ENCODE measurements at regions not wholly inside any gene's neighbourhood (a gene's known extent, or its start where the extent isn't known, plus 50 kb on each side); places are given as distances from the start of the nearest gene placed in this dataset.

DNA sequence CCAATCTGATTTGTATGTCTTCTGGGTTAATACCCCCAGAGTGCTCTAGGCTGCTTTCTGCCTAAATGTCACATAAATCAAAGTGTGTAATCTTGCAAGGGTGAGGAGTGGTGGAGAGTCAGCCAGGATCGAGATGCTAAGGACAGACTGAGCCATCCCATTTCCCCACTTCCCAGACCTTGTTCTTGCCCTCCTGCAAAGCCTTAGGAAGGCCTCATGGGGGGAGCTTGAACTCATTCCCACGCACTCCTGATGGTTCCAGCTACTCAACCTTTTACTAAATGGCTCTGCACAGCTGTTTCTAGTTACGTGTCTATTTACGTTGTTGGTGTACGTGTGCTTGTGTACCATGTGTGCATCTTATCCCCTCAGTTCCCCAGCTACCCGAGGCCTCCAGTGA, 423.6 kb upstream of the TNP1 start:
- no peak overlapping the region for H3K27ac Mint-ChIP-seq (ENCODE audit: unreplicated experiment)
- no peak for DNase-seq
- peaks cover 2% of the 10 kb centered on the region for H3K9me3 Mint-ChIP-seq (ENCODE audit: unreplicated experiment)
- TF ChIP-seq, protein P1, sequence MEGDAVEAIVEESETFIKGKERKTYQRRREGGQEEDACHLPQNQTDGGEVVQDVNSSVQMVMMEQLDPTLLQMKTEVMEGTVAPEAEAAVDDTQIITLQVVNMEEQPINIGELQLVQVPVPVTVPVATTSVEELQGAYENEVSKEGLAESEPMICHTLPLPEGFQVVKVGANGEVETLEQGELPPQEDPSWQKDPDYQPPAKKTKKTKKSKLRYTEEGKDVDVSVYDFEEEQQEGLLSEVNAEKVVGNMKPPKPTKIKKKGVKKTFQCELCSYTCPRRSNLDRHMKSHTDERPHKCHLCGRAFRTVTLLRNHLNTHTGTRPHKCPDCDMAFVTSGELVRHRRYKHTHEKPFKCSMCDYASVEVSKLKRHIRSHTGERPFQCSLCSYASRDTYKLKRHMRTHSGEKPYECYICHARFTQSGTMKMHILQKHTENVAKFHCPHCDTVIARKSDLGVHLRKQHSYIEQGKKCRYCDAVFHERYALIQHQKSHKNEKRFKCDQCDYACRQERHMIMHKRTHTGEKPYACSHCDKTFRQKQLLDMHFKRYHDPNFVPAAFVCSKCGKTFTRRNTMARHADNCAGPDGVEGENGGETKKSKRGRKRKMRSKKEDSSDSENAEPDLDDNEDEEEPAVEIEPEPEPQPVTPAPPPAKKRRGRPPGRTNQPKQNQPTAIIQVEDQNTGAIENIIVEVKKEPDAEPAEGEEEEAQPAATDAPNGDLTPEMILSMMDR (IDR thresholded peaks at IDR 0.05; ENCODE audit: partially characterized antibody, unreplicated experiment) = no peak
- peaks cover 10% of the 10 kb centered on the region for H3K36me3 Mint-ChIP-seq (ENCODE audit: unreplicated experiment)
- peaks cover 8% of the 10 kb centered on the region for H3K4me1 Mint-ChIP-seq (ENCODE audit: low read depth, unreplicated experiment)
- H3K4me3 Mint-ChIP-seq (ENCODE audit: unreplicated experiment) = no peak overlapping the region
- H3K27me3 Mint-ChIP-seq (ENCODE audit: unreplicated experiment) = peaks cover 8% of the 10 kb centered on the region

DNA sequence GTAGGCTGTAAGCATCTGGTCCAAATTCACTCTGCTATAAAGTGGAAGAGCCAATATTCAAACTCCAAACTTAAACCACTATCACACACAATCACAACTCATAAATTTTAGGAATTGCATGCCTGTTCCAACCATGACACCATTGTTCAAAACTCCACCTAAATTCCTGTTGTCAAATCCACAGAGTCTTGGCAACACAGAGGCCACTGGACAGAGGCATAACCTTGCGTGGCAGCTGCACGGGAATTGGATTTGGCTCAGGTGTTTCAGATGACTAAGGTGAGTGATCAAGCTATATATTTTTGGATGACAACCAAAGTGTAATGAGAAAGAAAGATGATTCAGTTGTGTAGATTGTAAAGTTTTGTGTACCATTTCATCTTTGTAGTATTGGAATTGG, 422.7 kb upstream of the TNP1 start:
- H3K27ac Mint-ChIP-seq (ENCODE audit: unreplicated experiment) = no peak overlapping the region
- H3K27me3 Mint-ChIP-seq (ENCODE audit: unreplicated experiment) = peaks cover 8% of the 10 kb centered on the region
- no peak overlapping the region for H3K4me3 Mint-ChIP-seq (ENCODE audit: unreplicated experiment)
- peaks cover 4% of the 10 kb centered on the region for H3K36me3 Mint-ChIP-seq (ENCODE audit: unreplicated experiment)
- H3K9me3 Mint-ChIP-seq (ENCODE audit: unreplicated experiment) = peaks cover 2% of the 10 kb centered on the region
- TF ChIP-seq, protein P1 (IDR thresholded peaks at IDR 0.05; ENCODE audit: partially characterized antibody, unreplicated experiment) = no peak
- DNase-seq = no peak
- peaks cover 8% of the 10 kb centered on the region for H3K4me1 Mint-ChIP-seq (ENCODE audit: low read depth, unreplicated experiment)

DNA sequence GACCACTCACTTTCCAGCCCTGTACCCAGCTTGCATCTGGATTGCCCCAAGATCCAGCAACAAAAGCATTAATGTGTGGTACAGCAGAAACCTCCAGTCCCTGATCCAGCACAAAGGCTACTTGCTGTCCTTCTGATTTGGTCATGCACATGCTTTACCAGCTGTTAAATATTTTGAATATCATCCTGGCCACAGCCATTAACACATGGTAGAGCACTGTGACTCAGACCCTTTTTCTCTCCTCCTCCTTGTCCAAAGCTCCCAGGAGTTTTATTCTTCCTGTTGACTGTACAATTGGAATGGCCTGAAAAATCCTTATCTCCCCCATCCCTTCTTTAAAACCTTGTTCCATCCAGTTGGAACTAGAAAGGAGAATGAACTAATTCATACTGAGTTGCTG, 419.7 kb upstream of the TNP1 start:
- Mint-ChIP-seq H3K9me3 (ENCODE audit: unreplicated experiment) (peaks cover 2% of the 10 kb centered on the region), H3K27ac (ENCODE audit: unreplicated experiment) (no peak overlapping the region), H3K4me1 (ENCODE audit: low read depth, unreplicated experiment) (peaks cover 13% of the 10 kb centered on the region), H3K36me3 (ENCODE audit: unreplicated experiment) (no peaks in the 10 kb centered on the region), H3K27me3 (ENCODE audit: unreplicated experiment) (peaks cover 8% of the 10 kb centered on the region), H3K4me3 (ENCODE audit: unreplicated experiment) (no peak overlapping the region)
- TF ChIP-seq, protein P1 (IDR thresholded peaks at IDR 0.05; ENCODE audit: partially characterized antibody, unreplicated experiment) = no peak
- no peak for DNase-seq

DNA sequence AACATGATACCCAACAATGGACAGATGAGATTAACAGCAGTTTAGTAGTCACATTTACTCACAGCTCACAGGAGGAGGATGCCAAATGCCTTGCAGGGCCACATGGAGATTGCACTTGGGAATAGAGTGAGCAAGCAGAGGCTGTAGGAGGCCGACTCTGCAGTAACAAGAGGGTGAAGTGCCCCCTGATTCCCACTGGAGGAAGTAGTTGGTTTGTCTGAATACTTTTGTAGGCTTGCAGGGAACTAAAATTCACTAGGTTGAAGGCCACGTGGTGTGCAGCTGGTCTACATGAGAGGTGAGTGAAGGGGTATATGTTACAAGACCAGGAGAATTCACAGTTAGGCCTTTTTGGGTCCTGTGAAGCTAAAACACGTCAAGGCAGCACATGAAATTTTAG, 419.3 kb upstream of the TNP1 start:
- H3K27ac Mint-ChIP-seq (ENCODE audit: unreplicated experiment) = no peak overlapping the region
- H3K27me3 Mint-ChIP-seq (ENCODE audit: unreplicated experiment) = peaks cover 8% of the 10 kb centered on the region
- H3K36me3 Mint-ChIP-seq (ENCODE audit: unreplicated experiment) = no peaks in the 10 kb centered on the region
- peaks cover 13% of the 10 kb centered on the region for H3K4me1 Mint-ChIP-seq (ENCODE audit: low read depth, unreplicated experiment)
- H3K4me3 Mint-ChIP-seq (ENCODE audit: unreplicated experiment) = no peak overlapping the region
- no peak for DNase-seq
- TF ChIP-seq, protein P1 (IDR thresholded peaks at IDR 0.05; ENCODE audit: partially characterized antibody, unreplicated experiment) = no peak
- peaks cover 2% of the 10 kb centered on the region for H3K9me3 Mint-ChIP-seq (ENCODE audit: unreplicated experiment)

DNA sequence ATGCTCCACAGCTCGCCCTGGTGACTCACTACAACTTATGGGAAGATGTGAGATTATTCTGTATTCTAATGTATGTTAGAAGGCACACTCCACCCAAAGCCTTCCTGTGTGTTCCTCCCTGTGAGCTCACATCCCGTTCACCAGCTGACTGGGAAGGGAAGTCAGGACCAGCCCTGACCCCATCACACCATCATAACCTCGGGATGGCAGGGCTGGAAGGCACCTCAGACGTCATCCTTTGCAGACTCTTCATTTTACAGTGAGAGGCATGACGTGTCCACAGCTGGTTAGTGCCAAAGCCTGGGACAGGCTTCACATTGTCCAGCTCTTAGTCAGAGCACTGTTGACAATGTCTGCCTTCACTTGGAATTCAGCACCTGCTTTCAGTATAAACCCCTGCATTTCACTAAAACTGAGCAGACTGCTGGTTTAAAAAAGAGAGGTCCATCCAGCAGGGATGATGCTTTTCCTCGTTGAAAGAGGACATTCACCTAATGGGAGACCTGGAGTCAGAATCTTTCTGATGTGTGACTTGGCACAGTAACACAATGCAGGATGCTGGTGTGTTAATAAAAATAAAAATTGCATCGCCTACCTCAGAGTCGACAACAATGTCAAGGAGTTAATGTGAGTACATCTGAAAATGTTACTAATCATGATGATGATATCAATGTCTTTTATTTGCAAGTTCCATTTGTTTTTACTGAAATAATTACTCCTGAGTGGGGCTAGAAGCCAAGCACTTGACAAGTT, 418.0 kb upstream of the TNP1 start:
- Mint-ChIP-seq H3K4me1 (ENCODE audit: low read depth, unreplicated experiment) (peaks cover 8% of the 10 kb centered on the region), H3K9me3 (ENCODE audit: unreplicated experiment) (peaks cover 2% of the 10 kb centered on the region), H3K36me3 (ENCODE audit: unreplicated experiment) (no peaks in the 10 kb centered on the region), H3K27ac (ENCODE audit: unreplicated experiment) (no peak overlapping the region), H3K27me3 (ENCODE audit: unreplicated experiment) (peaks cover 4% of the 10 kb centered on the region), H3K4me3 (ENCODE audit: unreplicated experiment) (no peak overlapping the region)
- TF ChIP-seq, protein P1 (IDR thresholded peaks at IDR 0.05; ENCODE audit: partially characterized antibody, unreplicated experiment) = no peak
- DNase-seq = no peak

Measured in glutamatergic neuron (in vitro differentiated cells).